ENCODE measurements at regions not wholly inside any gene's neighbourhood (a gene's known extent, or its start where the extent isn't known, plus 50 kb on each side); places are given as distances from the start of the nearest gene placed in this dataset.

- TF ChIP-seq EZH2 (IDR thresholded peaks at IDR 0.05; ENCODE audit: insufficient read depth, poor library complexity, severe bottlenecking), result no peak
- TF ChIP-seq EZH2phosphoT487 (IDR thresholded peaks at IDR 0.05; ENCODE audit: insufficient read depth, low read depth), result no peak
Observed at GRCh38 chr9:129385211-129385934, 207.3 kb upstream of the IER5L start.

Data from GM23248 (cell line).